SIG-M5 treated with dmso at 0.1 percent for 504 hours (cell line): ENCODE measurements at regions not wholly inside any gene's neighbourhood (a gene's known extent, or its start where the extent isn't known, plus 50 kb on each side); places are given as distances from the start of the nearest gene placed in this dataset.

Source experiments
- DNase-seq: peaks from one replicate; lab custom pipeline; 2025; ENCODE audit not compliant: unreplicated experiment; lab: John Stamatoyannopoulos, UW

DNA sequence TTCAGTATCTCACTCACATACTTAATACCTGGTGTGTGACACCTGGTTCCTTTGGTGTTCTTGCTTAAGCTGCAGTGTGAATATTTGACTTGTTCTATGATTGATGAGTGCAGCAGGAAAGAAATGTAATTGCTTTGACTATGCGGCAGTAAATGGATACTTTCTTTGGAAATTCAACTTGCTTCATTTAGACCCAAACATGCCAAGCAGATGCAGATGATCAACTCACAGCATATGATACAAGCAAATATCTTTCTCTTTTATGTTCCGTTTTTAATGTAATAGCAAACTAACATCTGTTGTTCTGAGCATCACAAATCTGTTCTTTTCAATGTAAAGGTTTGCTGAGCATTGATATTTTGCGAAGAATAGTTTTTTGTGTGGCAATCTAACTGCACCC, 549.5 kb downstream of the C4orf33 start:
- DNase-seq, result no peak

DNA sequence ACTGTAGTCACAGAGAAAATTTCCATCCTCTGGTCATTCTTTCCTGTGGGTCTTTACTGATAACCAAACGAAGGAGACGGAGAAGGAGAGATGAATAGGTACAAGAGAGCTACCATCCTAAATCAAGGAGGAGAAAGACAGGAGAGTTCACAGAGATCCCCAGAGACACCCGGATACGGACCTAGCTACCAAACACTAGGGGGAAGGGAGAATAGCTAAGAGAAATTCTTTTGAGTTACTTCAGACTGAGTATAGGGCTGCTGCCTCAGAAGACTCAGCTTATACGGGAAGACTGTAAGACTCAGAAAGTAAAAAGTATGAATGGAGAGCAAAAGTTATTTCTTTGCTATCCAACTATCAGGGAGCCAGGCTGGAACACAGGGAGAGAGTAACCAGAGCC, 572.1 kb downstream of the C4orf33 start:
- no peak for DNase-seq

DNA sequence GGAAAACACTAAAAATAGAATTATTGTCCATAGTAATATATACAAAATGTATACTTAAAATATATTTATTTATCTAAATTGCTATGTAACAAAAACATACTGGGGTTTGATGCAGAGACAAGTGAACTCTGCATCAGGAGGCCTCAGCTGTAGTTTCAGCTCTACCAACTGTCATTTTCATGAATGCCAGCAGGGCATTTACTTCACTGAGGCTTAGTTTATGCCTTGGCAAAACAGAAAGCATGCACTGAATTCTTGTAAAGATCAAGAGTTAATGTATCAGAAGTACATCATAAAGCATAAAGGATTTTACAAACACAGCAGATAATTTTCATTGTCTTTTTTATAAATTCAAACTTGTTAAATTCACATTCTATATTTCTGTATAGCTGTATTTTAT, 577.0 kb downstream of the C4orf33 start:
- DNase-seq, result peak; percentile 2

DNA sequence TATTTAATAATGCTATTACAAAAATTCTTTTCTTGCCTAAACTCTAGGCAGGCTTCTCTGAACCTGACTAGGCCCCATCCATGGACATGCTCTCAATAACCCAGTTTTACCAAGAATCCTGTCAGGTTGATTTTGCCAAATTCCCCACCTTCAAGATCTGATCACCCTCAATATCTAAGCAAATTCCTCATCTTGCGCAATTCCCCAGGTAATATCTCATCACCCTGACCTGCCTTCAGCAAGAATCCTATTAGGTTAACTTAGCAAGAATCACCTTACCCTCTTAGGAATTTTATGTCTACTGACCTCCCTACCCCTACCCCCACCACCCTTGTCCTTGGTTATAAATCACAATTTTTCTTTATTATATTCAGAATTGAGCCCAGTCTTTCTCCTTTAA, 579.1 kb downstream of the C4orf33 start:
- no peak for DNase-seq

DNA sequence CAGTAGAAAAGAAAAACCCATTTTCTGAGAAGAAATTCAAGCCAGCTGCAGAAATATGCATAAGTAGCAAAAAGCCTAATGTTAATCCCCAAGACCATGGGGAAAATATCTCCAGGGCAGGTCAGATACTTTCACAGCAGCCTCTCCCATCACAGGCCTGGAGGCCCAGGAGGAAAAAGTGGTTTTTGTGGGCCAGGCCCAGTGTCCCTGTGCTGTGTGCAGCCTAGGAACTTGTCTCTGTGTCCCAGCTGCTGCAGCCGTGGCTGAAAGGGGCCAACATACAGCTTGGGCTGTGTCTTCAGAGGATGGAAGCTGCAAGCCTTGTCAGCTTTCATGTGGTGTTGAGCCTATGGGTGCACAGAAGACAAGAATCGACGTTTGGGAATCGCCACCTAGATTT, 581.0 kb downstream of the C4orf33 start:
- DNase-seq, result no peak

DNA sequence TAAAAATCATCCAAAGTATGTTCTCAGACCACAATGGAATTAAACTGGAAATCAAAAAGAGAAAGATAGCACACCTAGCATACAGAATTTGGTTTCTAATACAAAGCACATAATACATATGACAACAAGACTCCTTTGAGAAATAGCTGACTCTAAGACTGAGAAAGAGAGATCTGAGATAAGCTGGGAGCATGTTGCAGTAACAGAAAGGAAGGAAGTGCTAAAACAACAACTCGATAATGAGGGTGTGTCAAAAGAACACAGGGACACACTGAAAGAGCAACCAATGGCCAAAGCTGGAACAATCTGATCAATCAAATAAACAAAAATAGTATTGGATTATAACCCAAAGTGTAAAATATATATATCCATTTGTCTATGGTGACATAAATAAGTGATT, 586.6 kb downstream of the C4orf33 start:
- no peak for DNase-seq

DNA sequence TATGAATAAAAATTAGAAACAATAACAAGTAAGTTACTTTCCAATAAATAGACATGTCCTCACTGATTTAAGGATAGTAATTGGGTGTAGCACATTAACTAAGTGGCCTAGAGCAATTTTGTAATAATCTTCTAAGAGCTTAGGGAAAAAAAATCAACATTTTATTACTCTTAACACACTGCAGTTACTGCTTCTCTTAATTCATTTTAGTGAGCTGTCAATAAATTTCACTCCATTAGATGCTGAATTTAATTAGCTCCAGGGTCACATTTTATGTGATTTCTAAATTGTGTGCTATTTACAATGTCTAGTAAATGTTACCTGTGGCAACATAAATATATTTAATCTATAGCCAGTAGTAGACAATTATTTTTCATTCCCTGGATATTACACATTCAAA, 612.0 kb downstream of the C4orf33 start:
- DNase-seq, result no peak

DNA sequence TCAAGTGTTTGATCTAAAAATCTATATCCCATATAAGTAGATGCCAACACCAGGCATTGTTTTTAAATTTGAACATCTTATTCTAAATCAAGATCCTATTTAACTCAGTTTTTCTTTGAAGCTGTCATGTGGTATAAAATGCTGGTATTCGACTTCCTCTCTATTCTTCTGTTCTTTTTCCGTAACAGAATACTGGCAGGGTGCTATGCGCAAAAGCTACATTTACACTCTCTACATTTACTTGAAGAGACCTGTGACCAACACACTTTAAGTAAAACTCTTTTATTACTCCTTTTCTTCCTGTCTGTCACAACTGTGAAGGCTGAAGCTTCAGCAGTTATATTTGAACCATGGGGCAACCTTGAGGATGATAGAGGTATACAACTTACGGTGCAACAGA, 612.8 kb downstream of the C4orf33 start:
- DNase-seq, result no peak

DNA sequence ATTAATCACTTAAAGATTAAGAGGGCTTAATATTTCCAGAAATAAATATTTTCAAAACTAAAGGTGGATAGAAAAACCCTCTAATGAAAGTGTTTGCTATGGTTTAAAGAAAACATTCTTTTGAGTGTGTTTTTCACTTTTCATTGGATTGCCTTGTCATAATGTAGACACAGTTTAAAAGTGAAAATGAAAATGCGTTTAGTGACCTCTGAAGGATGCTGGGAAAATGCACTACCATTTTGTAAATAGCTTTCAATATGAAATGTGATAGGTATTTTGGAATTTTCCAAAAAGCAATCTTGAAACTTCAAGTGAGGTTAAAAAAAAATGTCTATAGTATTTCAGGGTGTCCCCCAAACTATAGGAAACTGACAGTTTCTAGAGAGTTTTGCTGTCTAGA, 642.2 kb downstream of the C4orf33 start:
- DNase-seq, result no peak

DNA sequence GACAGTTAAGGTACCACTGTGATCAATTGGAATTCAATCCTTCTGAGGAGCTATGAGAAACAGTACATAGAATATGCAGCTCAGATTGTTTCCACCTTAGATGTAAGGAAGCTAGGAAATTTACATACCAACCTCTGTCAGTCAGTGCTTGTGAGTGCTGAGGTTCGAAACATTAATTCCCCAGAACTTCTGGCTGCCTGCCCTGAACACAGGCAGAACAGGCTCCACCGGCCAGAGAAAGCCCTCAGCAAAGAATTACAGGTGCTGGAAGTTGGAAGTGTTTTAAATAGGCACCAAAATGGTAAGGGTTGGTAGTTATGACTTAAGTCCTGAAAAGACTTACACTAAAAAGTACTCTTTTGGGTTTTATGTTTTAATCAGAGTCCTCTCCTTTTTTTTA, 651.8 kb downstream of the C4orf33 start:
- peak; percentile 2 for DNase-seq

DNA sequence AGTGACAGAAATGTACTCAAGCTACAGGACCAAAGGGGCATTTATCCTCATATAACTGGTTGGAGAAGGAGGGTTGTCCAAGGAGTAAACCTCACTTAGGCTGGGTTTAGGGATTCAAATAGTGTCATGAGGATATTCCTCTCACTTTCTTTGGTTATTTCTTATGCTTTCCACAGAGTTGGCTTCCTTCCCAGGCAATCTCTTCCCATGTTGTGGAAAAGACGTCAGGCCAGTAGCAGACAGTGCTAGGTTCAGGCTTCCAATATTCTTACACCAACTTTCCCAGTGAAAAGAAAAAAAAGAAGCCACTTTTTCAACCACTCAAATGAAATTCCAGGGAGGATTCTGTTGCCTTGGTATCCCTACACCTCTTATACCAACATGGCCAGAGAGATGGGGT, 653.0 kb downstream of the C4orf33 start:
- DNase-seq, result no peak

DNA sequence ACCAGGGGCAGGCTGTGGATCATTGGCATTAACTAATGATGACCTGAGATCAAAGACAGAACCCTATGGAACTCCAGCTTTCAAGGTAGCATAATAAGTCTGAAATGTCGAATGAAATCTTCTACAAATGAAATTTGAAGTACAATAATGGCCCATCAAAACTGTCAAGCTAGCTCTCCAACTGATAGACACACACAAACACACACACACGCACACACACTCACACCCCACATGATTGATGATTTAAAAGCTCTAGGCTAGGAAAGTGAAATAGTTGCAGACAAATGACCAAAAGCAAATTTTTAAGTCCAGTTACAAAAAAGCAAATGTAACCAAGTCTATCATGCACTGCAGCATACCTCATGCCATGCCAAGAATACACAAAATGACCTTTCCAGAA, 655.7 kb downstream of the C4orf33 start:
- no peak for DNase-seq

DNA sequence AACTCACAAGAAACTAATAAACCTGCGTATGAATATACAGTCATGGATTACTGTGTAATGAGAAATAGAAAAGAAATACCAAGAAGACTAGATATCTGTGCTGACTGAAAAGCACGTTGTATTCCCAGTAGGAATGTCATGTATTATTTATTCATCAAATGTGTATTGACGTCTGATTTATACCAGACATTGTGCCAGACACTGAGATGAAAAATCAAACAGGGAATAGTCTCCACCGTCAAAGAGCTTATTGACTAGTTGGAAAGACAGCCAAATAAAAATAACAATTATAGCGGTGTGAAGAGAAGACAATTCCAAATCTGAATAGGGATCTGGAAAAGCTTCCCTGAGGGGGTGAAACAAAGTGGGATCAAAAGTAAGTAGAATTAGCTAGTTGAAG, 687.6 kb downstream of the C4orf33 start:
- DNase-seq, result no peak

DNA sequence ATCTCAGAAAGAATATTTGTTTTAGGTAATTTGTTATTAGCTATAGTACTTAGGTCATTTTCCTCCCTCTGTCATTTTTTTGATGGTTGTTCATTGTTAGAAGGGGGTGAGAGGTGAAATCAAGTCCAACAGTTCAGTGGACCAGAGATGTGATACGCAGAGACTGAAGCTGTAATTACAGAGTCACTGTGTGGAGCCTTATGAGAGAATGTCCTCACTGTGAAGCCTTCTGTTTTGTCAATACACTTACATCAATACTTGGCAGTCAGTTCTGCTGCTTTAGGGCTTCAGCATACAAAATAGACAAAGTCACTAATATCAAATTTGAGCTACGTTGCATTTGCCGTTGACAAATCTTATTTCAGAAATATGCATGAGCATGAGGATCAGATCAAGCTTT, 692.5 kb downstream of the C4orf33 start:
- no peak for DNase-seq

DNA sequence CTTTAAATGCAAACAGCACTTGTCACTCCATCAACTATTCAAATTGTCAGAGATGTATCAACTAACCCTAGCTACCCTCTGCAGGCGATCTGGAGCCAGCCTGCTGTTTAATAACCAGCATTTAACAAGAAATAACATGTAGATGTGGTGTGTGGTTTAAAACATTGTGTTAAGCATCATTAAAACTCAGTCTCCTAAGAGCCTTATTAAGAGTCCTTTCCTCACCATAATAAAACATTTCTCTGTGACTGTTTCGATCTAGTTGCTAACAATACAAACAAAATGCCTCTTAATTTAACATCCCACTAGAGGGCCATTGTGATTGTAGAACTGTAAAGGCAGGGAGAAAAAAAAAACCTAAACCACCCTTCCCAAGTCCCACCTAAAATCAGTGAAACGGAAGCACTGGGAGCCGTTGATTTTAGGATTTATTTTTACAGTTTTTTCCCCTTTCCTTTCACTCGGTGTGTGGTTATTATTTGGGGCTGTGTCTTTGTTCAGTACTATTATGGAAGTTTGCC, 708.6 kb downstream of the C4orf33 start:
- no peak for DNase-seq

DNA sequence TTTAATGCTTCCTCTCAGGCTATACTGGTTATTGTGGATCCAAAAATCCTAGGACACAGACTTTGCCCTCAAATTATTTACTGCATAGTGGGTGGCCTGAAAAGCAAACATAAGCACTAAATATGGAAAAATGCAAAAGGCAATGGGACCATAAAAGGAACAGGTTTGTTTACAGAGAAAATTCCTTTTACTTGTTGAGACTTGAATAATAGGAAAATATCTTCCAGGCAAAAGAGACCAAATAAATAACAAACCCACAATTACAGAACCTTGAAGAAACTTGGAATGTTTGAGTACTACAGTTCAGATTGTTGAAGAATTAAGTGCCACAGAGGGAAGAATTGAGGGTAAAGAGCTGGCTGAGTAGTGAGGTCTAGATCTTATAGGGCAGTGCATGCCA, 711.0 kb downstream of the C4orf33 start:
- no peak for DNase-seq

DNA sequence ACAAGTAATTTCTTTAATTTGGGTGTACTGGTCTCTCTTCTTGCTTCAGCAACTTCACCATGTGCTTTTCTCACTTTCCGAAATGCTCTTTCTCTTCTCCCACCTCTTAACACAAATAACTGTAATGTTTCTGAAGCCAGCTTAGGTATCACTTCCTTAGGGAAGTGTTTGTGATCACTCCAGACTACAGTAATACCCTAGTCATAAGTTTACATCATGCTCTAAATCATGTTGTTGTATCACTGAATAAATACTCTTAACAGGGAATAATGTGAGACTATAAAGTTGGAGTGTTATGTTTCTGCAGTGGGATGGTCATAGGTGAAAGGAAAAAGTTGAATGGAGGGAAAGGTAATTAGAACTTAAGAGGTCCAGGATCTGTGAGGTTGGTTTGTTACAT, 712.3 kb downstream of the C4orf33 start:
- DNase-seq, result no peak

DNA sequence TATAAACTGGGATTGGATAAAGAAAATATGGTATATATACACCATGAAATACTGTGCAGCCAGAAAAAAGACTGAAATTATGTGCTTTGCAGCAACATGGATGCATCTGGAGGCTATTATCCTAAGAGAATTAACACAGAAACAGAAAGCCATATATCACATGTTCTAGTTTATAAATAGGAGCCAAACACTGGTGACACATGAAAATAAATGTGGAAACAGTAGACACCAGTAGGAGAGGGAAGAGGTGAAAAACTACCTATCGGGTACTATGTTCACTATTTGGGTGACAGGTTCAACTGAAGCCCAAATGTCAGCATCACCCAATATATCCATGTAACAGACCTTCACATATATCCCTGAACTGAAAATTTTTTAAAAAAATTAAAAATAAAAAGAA, 725.1 kb downstream of the C4orf33 start:
- no peak for DNase-seq

DNA sequence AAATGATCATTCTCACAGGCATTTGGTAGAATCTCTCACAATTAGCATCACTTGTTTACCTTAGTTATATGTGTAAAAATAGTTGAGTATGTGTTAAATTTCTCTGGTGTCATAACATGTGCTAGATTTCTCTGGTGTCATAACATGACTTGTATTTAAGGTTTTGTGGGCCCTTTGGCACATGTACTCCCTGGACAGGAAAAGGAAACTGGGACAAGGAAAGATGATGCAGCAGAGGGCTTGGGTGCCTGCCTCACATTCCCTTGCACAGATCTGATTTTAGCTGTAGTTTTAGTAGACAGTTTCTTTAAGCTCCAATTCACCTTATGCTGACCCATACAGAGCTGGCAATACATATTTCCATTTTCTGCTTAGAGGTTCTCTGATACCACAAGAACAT, 726.0 kb downstream of the C4orf33 start:
- DNase-seq, result no peak

DNA sequence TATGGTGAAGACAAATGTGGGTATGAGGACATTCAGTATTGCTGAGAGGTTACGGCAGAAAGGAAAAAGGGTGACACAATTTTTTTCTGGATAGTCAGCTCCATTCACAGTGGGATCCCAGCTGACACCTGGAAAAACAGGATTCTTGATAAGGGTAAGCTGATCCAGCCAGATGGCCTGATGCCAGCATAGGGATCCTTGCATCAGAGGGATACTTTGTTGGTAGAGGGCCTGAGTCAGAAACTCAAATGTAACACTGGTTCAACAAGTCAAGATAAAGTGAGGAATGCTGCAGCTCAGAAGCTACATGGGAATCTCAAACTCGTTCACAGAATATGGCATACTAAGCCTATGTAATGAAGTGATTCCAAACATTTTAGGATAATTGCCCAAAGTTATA, 726.7 kb downstream of the C4orf33 start:
- no peak for DNase-seq

DNA sequence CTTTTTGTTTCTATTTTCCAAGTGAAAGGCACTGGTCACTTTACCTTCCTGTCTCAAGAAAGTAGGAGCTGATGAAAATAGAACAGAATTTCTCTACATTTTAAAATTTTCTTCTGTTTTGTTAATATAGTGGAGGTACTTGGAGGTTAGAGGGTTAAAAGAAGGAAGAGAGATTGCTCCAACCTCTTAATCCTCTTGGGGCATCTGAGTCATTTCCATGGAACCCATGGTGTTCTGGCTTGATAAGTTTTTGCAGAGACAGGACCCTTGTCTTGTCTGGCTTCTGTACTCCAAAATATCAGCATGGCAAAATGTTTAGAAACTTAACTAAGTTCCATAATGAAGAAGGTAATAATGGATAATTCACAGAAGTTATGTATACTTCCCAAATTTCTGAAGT, 727.2 kb downstream of the C4orf33 start:
- DNase-seq, result no peak

DNA sequence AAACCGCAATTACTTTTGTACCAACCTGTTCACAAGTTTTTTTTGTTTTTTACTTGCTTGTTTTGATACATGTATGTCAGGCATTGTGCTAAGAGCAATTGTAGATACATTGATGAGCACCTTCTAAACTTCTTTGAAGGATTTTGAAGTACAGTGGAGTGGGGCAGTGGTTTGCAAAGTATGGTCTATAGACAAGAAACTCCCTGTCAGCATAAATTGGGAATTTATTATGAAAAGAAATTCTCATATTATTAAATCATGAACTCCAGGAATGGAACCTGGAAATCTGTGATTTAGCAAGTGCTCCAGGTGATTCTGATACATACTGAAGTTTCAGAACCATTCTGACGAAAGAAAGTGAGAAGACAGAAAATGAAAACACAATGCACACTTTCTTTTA, 733.4 kb downstream of the C4orf33 start:
- DNase-seq, result no peak

DNA sequence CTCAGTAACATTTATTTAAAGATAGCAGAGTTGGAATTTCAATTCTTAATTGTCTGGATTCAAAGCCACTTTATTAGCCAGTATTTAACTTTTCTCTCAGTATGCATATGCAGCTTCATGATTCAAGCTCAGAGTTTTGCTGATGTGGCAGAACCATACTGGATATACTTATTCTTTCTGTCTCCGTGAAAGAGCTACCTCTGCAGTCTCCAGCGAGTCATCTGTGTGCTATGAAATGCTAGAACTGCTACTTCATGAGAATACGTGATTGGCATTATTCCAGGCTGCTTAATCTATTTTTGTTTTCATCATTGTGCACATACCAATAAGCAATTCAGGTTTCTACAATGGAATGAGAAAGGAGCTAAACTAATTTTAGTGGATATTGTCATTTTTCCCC, 743.7 kb downstream of the C4orf33 start:
- no peak for DNase-seq

DNA sequence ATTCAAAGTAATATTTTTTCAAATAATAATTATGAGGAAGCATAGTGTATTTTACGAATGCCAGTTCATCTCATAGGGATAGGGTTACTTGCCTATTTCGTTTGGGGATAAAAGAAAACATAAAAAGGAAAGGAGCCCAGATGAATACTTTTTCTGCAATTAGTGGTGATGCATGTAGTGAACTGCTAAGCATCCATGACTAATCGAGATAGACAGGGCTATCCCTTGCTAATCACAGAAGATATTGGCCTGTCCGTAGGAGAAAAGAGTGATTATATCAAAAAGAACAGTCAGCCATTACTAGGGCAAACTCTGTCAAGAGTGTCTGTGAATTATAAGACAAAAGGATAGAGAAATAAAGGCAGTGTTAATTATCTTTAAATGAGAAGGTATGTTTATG, 746.1 kb downstream of the C4orf33 start:
- no peak for DNase-seq
